Effector CD8-positive, alpha-beta T cell (primary cell): ENCODE measurements at regions not wholly inside any gene's neighbourhood (a gene's known extent, or its start where the extent isn't known, plus 50 kb on each side); places are given as distances from the start of the nearest gene placed in this dataset.

Source experiments
- DNase-seq: peaks from one replicate; lab custom pipeline; 2025; lab: John Stamatoyannopoulos, UW

DNA sequence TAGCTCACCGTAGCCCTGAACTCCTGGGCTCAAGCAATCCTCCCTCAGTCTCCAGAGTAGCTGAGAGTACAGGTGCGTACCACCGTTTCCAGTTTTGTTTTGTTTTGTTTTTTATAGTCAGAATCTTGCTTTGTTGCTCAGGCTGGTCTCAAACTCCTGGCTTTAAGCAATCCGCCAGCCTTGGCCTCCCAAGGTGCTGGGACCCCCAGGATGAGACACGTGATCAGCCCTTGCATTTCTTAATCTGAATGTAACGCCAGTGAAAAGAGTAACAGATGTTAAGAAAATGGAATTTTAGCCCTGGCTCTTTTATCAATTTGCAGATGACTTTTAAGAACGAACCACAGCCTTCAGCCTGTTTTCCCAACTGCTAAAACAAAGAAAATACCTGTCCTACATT is 451.3 kb downstream of the SHQ1 start:
- DNase-seq: no peak

DNA sequence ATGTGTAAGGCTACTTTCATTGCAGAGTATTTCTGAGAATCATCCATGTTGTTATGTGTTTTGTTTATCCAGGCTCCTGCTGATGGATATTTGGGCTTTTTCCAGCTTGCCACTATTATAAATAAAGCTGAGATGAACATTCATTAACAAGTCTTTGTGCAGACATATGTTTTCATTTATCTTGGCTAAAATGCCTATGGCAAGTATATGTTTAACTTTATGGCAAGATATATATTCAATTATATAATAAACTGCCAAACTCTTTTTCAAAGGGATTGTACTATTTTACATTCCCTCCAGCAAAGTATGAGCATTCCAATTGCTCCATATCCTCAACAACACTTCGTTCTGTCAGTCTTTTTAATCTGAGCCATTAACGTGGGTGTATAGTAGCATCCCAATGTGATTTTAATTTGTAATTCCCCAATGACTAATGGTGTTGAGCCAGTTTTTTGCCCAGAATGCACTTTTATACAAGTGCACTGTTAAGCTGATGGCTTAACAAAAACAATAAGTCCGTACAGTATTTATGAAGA is 452.4 kb downstream of the SHQ1 start:
- DNase-seq: no peak

DNA sequence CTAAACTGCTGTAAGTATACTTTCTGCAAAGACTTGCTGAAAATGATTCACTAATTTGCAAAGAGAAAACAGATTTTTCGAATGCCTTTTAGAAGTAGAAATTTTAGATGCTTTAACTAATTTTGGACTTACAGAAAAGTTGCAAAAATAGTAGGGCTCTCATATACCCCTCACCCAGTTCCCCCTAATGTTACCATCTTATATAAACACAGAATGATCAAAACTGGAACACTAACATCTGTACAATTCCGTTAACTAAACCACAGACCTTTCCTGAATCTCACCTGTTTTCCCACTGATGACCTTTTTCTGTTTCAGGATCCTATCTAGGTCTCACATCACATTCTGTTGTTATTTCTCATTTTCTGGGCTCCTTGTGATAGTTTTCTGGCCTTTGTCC is 454.8 kb downstream of the SHQ1 start:
- no peak for DNase-seq

DNA sequence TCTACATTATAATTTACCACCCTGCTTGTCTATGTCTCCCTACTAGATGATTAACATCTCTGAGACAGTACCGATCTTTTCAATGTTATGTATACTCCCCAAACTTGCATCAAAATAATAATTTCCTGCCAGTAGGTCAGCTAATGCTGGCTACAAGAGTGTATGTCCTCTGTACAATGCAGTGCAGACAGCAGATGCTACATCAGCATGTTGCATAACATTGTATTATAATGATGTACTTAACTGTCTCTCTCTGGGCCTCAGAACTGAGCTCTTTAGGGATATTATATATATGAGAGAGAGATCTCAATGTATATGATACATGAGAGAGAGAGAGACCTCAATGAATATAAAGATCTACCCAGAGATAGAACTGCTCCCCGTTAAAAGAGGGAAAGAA is 456.6 kb downstream of the SHQ1 start:
- no peak for DNase-seq

DNA sequence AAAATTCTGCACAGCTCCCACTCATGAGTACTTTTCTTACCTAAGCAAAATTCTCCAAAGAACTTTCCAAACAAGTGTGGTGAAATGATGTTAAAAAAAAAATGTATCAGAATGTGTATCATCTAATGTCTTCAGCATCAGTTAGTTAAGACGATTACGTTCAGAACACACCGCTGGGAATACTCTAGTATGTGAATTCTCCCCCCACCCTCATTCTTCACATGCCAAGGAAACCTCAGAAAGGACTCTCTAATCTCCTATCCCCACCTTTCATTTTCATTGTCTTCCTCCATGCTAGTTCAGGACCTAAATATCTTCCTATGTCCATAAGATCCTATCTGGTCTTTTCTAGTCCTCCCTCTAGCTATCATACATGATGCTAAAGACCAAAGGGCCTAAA is 457.4 kb downstream of the SHQ1 start:
- DNase-seq: no peak

DNA sequence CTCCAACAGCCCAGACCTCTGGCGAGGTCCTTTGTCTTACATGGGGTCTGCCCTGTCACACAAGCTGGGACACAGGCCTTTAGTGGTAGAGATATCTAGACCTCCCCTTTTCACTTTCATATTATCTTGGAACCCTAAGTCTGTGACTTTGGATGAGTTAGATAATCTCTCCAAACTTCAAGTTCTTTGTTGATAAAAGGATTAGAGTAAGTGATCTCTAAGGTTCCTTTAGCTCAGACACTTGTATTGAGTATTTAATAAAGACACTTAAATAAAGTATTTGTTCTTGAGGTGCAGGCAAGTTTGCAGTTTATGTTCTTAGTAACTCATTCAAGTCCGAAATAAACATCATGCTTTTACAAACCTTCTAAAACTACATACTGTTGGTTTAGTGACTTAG is 459.6 kb downstream of the SHQ1 start:
- no peak for DNase-seq

DNA sequence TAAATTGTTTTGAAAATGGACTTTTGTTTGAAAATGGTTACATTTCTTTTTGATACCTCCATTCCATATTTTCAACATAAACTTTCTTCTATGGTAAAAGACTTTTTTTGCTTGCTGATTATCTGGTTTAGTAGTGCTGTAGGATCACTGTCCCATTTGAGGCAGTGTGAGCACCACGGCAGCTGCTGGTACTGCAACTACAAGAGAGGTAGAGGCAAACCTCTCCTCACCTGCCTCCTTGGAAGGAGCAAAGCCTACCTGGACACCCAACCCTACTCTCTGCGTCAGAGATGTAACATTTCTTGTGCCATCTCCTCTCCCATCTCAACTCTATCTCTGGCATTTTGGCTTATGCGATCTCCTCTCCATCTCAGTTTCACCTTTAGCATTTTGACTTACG is 460.1 kb downstream of the SHQ1 start:
- no peak for DNase-seq

DNA sequence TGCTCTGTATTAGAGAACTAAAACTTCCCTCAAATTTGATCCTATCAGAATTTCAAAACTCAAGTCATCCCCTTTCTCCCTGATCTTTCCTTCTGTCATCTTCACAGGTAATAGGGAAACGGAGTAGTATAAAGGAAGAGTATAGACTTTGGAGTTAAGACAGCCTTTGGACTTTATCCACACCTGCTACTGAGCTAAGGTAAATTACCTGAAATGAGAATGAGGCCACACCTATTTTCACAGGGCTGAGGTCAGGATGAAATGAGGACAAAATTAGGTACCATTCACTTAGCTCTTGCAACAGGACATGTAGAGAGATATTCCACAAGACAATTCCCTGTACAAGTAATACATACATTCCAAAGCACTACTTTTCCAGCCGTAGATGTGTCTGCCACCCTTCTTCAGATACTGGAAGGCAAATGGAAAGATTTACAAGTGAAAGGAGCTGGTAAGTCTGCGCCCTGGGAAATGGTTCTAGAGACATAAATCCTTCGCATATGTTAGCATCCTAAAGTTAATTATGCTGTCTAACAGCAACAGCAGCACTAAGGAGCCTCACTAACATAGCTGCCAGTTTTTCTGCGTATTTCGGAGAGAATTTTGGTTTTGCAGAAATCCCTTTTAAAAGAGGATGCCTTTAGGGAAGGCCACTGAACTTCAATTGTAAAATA is 461.8 kb downstream of the SHQ1 start:
- DNase-seq: no peak

DNA sequence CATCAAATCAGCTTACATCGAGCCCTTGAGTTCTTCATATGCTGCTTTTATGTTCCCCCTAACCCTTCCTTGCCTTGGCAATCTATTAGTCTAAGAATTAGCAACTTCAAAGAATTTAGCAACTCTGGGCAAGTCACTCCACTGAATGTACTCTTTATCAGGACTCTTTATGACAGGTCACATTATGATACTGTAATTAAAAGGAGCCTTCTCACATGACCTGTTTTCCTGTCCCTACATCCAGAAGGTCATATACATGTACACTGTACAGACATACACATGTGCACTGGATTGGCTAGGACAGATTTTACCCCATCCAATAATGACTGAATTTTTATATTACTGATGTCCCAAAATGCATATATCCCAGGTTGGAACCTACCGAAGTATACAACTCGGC is 463.1 kb downstream of the SHQ1 start:
- no peak for DNase-seq

DNA sequence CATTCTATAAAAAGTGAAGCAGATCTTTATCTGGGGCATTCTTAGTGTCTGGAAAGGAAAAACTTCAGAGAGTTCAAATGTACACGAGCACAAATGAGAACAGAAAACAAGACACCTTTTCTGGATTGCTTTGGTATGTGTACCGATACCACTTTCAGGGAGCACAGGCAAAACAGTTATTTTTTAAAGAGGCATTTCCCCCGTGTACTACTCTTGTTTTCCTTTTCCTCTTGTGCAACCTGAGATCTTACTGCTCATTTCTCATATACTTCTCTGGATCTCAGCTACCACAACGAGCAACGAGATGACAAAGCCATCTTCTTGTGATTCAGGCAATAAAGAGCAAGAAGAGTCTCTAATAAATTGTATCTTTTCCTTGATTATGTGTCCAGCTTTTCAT is 463.6 kb downstream of the SHQ1 start:
- no peak for DNase-seq

DNA sequence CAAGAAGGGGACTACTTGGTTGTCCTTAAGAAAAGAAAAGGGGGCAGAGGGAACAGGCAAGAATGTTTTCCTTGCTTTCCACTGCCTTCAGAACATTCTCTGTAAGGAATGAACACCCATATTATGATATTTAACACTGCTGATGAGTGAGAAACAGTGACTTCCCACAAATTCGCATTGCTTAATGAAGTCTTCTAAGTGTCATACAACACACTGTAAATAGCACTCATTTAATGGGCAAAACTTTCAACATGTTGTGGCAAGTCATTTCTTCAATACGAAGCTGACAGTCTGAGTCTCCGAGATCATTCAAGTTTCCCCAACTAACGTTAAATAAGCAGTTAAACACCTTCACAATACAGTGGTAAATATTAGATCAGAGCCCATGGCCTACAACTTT is 464.4 kb downstream of the SHQ1 start:
- DNase-seq: no peak

DNA sequence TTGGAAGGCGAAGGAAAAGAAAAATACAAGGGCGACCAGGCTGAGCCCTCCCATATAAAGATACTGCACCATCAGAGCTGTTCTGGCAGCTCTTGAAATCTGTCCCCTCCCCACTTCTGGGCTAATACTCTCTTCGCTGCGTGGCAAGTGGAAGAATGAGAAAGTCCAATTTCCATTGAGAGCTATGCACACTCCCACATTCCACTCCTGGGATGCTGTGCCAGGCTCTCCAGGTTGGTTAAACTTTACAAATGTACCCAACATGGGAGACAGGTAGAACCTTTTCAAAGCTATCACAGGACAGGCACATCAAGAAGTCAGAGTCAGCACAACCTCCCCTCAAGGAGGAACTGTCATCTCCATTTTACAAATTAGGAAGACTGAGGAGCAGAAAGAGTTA is 465.0 kb downstream of the SHQ1 start:
- no peak for DNase-seq

DNA sequence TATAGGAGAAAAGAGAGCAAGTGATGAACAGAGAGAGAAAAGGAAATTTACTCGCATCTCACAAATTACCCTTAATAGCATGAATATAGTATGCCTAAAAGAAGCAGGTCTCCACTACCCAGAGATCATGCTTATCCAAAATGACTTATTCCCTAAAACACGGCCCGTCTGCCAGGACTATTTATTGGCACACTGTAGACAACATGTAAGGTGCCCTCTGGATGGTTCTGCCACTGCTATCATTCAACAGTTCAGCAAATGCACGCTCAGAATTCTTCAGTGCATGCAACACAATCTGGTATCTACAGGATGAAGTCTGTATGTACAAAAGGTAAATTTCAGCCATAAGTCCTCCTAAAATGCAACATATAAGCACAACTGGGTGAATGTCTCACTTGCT is 465.8 kb downstream of the SHQ1 start:
- no peak for DNase-seq

DNA sequence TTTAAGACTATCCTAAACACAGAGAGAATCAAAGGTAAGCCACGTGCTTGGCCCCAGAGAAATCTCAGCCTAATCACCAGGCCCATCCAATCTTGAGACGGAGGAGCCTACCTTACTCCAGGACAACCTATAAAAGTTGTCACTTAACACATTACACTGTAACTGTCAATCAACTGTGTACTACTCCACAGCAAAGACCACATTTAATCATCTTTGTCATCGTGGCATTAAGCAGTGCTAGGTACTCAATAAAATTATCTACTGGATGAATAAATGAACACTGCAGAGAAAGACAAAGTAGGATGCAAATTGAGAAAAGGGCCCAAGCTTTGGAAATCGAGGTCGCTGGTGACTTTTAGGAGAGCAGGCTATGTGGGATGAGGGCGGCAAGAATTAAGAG is 466.7 kb downstream of the SHQ1 start:
- DNase-seq: no peak

DNA sequence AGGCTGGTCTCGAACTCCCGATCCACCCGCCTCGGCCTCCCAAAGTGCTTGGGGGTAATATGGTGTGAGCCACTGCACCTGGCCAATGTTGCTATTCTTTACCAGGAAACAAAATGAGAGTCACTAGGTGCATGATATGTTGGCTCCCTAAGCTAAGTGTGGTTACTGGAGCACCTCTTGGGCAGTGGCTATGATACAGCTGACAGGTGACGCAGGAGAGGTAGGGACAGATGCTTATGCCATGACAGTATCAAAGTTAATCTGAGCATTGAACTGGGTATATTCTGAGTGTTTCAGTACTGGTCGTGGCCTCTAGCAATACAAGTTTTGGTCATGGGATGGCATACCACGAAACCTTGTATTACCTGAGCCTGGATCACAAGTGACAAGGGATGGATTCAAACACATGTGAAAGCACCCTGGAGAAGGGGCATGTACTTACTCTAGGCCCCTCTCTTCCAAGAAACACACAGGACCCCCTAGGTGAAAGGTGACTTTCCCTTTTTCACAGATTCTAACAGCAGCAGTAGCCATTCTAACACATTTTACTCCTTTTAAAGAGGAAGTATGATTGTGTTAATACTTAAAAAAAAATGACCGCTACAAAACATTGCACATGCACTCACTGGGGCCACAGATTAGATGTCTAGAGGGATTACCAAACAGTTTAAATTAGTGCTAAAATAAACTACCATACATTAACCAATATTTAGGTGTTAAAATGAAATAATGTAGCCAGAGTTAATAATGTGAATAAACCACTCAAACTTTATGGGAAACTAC is 467.3 kb downstream of the SHQ1 start:
- DNase-seq: no peak

DNA sequence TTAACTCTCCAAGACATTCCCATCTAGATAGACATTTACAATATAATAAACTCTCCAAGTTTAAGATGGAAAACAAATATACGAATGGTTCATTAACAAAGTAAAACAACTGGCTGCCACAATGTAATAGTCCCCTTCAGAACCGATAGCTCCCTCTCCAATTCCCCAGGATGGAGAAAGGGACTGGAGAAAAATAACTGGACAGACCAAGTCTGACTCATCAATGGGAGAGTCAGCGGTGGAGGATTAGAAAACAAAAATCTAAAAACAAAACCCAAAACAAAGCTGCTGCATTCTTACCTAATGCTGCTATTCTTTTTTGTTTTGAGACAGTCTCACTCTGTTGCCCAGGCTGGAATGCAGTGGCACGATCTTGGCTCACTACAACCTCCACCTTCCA is 468.1 kb downstream of the SHQ1 start:
- no peak for DNase-seq

DNA sequence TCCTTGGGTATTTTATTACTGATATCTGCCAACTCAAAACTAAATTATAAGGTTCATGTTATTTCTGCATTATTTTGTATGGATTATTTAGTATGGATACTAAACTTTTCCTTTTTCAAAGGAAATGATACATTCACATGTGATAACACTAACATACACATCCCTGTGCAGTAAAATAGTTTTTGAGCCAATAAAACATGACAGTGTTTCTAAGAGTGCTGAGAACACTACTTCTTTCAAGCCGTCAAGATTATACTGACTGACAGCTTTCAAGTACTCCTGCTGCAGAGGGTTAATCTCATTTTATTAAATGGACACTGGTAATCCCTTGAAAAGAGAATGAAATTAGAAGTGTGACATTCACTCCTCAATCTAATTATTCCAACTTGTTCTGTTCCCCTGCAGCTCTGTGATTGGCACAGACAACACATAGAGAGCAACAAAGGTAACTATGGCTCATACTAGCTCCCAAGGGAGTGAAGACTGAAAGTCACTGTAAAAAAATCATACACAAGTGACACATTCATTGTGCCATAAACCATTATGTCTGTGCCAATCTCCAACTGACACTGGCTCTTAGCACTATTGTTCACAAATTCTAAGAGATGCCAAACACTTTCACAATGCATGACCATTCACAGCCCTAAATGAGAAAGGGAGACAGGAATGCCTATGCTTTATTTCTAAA is 468.6 kb downstream of the SHQ1 start:
- DNase-seq: no peak

DNA sequence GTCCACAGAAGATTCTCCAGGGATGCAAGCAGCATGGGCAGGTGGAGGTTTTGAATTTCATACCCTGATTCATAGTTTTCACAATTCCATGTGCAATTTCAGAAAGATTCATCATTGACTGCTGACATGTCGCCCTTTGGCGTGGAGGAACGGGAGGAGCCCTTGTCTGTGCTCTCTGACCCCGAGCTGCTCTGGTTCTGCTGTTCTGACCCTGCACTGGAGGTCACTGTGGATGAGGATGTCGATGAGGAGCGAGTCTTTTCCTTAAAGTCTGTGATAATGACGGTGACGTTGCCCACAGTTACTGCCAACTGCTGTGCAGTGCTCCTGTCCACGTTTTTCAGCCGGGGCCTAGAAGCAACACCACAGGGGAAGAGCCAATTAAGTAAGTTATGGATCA is 470.0 kb downstream of the SHQ1 start:
- no peak for DNase-seq

DNA sequence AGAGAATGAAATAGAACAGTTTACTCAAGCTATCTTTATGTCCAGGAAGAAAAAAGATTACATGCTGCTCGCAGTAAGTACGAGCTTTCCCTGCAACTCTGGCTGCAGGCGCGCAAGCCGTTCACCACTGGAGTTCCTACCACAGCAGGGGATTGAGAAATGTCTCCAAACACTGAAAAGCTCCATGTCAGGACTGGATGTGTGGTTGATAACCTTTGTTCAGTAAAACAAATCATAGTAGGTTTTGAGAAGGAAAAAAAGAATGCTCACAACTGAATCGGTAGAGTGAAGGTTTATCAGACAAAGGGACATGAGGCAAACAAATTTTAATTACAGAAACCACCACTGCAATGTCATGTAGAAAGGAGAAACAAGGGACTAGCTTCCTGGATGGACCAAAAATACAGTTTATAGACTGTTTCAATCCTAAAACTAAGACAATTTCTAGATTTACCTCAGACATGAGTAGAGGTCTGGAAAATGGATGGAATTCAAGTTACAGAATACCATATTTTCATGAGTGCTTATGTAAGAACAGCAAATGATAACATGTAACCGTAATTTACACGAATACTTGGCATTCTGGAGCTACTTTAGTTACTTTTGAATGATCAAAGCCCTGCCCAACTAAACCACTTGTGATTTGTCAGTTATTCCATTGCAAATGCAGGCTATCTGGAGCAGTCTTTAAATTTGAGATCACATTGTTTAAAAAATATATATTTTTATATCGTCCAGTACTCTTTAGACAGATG is 471.1 kb downstream of the SHQ1 start:
- no peak for DNase-seq

DNA sequence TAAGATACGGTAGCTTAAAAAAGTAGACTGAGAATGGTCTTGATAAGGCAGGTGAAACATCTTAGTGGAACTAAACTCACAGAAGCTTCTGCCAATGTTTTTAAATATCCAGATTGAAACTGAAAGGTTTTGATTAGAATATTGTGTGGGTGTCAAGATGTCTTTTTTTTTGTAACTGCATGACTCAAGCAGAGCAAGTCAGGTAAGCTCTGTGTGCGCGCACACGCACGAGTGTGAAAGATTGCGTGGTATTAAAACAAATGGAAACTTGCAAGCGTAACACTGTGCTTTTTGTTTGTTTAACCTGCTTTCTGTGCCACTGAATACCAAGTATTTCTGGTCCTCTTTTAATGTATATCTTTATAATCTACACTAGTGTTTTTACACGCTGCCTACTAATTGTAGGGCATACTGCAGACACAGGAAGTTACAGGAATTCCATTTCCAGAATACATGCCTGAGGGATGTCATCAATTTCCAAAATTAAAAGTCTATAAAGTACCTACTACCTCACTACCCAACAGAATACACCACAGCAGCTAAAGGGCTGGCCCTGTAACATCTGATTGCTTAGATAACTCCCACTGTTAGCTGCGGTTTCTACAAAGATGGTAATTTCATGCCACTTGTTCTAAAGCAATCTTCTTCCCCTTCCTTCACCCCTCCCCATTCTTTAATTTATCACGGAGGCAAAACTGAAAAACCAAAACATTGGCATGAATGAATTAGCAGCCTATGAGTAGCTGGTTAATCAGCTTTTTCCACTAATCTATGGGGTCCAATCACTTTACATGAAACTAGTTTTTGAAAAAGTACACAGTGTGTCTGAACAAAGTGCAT is 472.8 kb downstream of the SHQ1 start:
- DNase-seq: no peak

DNA sequence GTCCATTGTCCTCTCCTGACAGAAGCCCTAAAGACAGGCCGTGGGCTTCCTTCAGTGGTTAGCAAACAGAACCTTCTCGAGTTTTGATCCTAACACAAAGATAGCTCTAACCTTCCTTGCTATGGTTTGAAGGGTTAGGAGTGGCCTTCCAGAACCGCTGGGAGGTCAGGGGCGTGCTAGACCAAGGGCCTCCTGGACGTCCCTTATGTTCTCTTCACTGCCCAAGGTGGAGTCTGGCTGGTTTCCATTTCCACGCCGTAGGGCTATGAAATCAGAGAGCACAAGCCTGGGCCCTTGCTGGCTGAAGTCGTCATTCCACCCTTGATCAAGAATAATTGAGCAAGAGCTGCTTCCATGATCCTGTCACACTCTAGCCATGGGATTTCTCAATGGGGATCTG is 475.1 kb downstream of the SHQ1 start:
- no peak for DNase-seq
